NT2/D1 (cell line): ENCODE measurements at regions not wholly inside any gene's neighbourhood (a gene's known extent, or its start where the extent isn't known, plus 50 kb on each side); places are given as distances from the start of the nearest gene placed in this dataset.

ENCODE experiments used
- DNase-seq: peaks from one replicate; pipeline ENCODE4 v3.0.0-alpha.2; 2011; ENCODE audit warnings: low read depth, low spot score
- H3K27me3 ChIP-seq: 2 replicates; pipeline ENCODE4 v1.6.0; 2011; ENCODE audit warnings: mild to moderate bottlenecking; ENCODE audit not compliant: insufficient read length, insufficient read depth
- H3K36me3 ChIP-seq: 2 replicates; pipeline ENCODE4 v1.6.1; 2011; ENCODE audit warnings: mild to moderate bottlenecking, low read length, mixed read lengths; ENCODE audit not compliant: insufficient read depth, insufficient read length
- H3K4me1 ChIP-seq: 2 replicates; pipeline ENCODE4 v1.5.1; 2011; ENCODE audit not compliant: insufficient read depth, insufficient read length
- H3K4me3 ChIP-seq: 2 replicates; pipeline ENCODE4 v1.5.1; 2011; ENCODE audit warnings: low read depth; ENCODE audit not compliant: insufficient read length
- H3K9ac ChIP-seq: 2 replicates; pipeline ENCODE4 v1.6.0; 2011; ENCODE audit warnings: low read depth; ENCODE audit not compliant: insufficient read length
- H3K9me3 ChIP-seq: 2 replicates; pipeline ENCODE4 v1.5.1; 2011; ENCODE audit warnings: mild to moderate bottlenecking, low read length; ENCODE audit not compliant: insufficient read depth
- SUZ12 ChIP-seq: IDR thresholded peaks from 2 replicates; pipeline ENCODE4 v1.6.1; 2011; ENCODE audit not compliant: insufficient read length, insufficient read depth; ENCODE audit errors: extremely low read depth
- YY1 ChIP-seq: IDR thresholded peaks from 2 replicates; pipeline ENCODE4 v1.6.1; 2011; ENCODE audit not compliant: insufficient read length, insufficient read depth
- ZNF274 ChIP-seq: IDR thresholded peaks from 2 replicates; pipeline ENCODE4 v1.6.1; 2011; ENCODE audit warnings: mild to moderate bottlenecking, low read depth, low read length

DNA sequence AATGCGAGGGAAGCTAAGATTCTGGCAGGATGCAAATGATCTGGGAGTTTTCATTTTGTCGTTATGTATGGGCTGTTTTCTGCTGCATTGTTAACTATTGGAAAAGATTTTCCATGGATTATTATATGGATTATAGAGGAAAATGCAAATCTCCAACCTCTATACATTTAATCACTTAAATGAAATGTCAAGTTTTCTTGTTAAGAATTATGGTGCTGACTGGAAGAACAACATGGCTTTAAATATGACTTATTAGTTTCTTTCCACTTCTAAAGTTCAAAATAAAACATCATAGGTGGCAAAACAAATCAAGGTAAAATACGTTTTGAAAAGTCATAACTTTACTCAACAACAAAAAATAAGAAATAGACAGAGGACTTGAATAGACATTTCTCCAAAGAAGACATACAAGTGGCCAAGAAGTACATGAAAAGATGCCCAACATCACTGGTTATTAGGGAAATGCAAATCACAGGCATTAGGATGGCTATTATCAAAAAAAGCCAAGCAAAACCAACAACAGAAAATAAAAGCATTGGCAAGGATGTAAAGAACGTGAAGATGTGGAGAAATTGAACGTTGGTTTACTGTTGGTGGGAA, 56.2 kb upstream of the CLDN5 start:
- no peak for DNase-seq
- H3K27me3 ChIP-seq: no peaks in the 10 kb centered on the region
- H3K4me1 ChIP-seq: peaks cover 12% of the 10 kb centered on the region
- H3K9ac ChIP-seq: no peak overlapping the region
- H3K36me3 ChIP-seq: no peaks in the 10 kb centered on the region
- TF ChIP-seq ZNF274 (no peak), SUZ12 (no peak), YY1 (no peak)
- no peaks in the 10 kb centered on the region for H3K9me3 ChIP-seq
- no peak overlapping the region for H3K4me3 ChIP-seq

DNA sequence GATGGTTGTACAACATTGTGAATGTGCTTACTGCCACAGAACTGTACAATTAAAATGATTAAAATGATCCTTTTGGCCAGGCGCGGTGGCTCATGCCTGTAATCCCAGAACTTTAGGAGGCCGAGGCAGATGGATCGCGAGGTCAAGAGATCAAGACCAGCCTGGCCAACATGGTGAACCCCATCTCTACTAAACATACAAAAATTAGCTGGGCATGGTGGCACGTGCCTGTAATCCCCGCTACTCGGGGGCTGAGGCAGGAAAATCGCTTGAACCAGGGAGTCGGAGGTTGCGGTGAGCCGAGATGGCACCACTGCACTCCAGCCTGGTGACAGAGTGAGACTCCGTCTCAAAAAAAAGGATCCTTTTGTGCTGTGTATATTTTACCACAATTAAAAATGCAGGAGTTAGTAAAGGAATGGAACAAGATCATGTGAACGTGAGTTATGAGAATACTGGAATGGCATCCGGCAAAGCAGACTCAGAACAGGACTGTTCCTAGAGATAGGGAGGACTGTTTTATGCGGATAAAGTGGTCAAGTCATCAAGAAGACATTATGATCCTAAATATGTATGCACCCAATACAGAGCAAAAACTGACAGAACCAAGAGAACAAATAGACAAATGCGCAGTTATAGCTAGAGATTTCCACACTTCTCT, 58.0 kb upstream of the CLDN5 start:
- no peak for DNase-seq
- no peaks in the 10 kb centered on the region for H3K9me3 ChIP-seq
- no peak overlapping the region for H3K9ac ChIP-seq
- TF ChIP-seq SUZ12 (no peak), YY1 (no peak)
- no peaks in the 10 kb centered on the region for H3K27me3 ChIP-seq
- peaks cover 9% of the 10 kb centered on the region for H3K4me1 ChIP-seq
- no peaks in the 10 kb centered on the region for H3K36me3 ChIP-seq
- no peak overlapping the region for H3K4me3 ChIP-seq

DNA sequence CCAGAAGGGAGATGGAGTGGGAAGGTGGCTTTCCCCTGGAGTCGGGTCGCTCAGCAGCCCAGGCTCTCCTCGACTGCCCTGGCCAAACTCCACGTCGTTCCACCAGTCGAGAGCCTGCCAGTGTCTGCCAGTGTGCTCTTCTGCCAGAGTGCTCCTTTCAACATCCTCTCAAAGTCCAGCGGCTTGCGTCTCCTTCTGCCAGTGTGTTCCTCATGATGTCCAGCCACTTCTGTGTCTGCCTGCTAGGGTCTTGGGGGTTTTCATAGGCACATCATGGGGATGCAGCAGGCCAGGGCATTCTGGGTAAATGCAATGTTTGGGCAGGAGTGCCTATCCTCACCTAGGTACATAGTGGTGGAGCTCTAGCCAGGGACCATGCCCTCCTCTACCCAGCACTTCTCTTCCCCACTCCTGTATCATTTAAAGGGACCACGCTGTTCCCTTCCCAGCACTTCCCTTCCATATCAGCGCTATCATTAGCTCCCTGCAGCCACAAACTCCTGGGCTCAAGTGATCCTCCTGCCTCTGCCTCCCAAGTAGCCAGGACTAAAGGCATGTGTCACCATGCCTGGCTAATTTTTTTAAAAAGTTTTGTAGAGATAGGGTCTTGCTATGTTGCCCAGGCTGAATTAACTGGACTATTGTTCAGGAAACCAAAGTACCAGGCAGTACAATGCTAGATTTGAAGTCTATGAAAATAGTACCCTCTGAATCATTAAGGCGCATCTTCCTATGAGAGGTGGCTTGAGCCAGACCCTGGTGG, 62.9 kb upstream of the CLDN5 start:
- no peak overlapping the region for H3K9ac ChIP-seq
- H3K27me3 ChIP-seq: no peaks in the 10 kb centered on the region

DNA sequence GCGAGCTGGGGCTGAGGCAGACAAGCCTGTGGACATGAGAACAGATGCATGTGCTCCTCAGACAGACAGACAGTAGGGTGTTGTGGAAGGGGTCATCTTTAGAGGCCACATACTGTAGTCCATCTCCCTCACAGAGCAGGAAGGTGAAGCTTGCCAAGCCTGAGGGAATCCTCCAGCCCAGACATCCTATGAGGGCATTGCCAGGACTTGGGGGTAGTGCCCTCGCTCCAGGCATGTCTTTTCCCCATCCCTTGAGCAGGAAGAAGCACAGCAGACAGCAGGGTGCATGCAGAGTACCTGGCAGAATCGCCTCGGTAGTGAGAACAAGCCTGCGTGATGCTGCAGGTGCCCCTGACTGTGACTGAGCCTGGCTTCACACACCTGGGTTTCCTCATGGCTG, 66.5 kb upstream of the CLDN5 start:
- Histone ChIP-seq H3K36me3 (no peaks in the 10 kb centered on the region), H3K4me3 (no peak overlapping the region), H3K9ac (no peak overlapping the region), H3K27me3 (no peaks in the 10 kb centered on the region), H3K4me1 (no peaks in the 10 kb centered on the region), H3K9me3 (no peaks in the 10 kb centered on the region)
- DNase-seq: no peak
- TF ChIP-seq SUZ12: no peak
- TF ChIP-seq YY1: no peak
- no peak for TF ChIP-seq ZNF274

More for the DNA sequence above, 62.9 kb upstream of the CLDN5 start:
- Histone ChIP-seq H3K36me3 (no peaks in the 10 kb centered on the region), H3K4me3 (no peak overlapping the region), H3K4me1 (no peaks in the 10 kb centered on the region), H3K9me3 (no peaks in the 10 kb centered on the region)
- DNase-seq: no peak
- TF ChIP-seq SUZ12: no peak
- no peak for TF ChIP-seq YY1
- TF ChIP-seq ZNF274: no peak

DNA sequence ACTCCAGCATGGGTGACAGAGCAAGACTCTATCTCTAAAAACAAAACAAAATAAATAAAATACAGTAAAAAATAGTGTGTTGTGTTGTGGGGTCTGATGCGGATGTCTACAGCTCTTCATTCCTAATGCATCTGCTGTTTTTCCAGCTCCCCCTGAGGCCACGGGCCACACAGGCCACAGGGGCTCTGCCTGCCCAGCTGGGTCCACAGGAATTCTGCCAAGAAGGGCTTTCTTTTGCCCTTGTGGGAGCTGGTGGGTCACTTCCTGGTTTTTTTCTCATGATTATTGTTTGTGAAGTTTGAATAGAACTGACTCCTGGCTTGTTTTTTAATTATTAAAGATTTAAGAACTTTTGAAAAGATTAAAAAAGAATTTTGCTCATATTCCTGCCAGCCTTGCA, 67.4 kb upstream of the CLDN5 start:
- Histone ChIP-seq H3K27me3 (no peaks in the 10 kb centered on the region), H3K36me3 (no peaks in the 10 kb centered on the region), H3K9ac (no peak overlapping the region), H3K4me3 (no peak overlapping the region), H3K4me1 (no peaks in the 10 kb centered on the region), H3K9me3 (no peaks in the 10 kb centered on the region)
- DNase-seq: no peak
- TF ChIP-seq ZNF274 (no peak), SUZ12 (no peak), YY1 (no peak)

DNA sequence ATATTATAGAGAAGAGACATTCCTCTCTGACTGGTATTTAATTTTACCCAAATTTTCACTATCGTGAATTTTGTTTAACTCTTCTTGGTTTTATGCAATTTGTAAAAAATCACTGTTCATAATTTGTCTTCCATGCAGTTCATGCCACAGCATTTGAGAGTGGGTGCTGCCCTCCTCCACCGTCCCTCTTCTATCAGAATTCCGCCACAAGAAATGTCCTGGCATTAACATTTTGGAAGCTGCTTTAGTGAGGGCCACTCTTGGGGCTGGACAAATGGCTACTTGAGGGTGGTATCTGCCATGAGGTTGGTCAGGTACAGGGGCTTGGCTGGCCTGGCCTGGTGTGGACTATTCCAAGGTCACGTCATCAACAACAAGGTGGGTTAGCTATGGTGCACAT, 68.3 kb upstream of the CLDN5 start:
- no peak for DNase-seq
- Histone ChIP-seq H3K36me3 (no peaks in the 10 kb centered on the region), H3K4me1 (peaks cover 4% of the 10 kb centered on the region), H3K27me3 (no peaks in the 10 kb centered on the region), H3K4me3 (no peak overlapping the region), H3K9me3 (no peaks in the 10 kb centered on the region), H3K9ac (no peak overlapping the region)
- TF ChIP-seq SUZ12: no peak
- TF ChIP-seq ZNF274: no peak
- no peak for TF ChIP-seq YY1

DNA sequence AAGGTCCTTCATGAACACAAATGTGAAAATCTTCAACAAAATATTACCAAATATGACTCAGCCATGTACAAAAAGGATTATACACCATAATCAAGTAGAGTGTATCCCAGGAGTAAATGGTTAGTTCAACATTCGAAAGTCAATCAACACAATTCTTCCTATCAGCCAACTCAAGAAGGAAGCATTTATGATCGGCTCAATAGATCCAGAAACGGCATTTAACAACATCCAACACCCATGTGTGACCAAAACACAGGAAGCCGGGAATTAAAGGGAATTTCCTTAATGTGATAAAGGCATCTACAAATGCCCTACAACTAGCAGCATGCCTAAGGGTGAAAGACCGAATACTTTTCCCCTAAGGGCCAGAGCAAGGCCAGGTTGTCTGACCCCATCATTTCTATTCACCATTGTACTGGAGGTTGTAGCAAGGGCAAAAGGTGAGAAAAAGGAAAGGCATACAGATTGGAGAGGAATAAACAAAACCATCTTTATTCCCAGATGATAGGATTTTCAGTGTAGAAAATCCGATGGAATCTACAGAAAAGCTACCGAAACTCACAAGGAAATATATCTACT, 69.9 kb upstream of the CLDN5 start:
- Histone ChIP-seq H3K9ac (no peak overlapping the region), H3K4me1 (peaks cover 11% of the 10 kb centered on the region), H3K9me3 (no peaks in the 10 kb centered on the region), H3K27me3 (no peaks in the 10 kb centered on the region), H3K4me3 (no peak overlapping the region), H3K36me3 (no peaks in the 10 kb centered on the region)
- DNase-seq: no peak
- no peak for TF ChIP-seq ZNF274
- no peak for TF ChIP-seq SUZ12
- no peak for TF ChIP-seq YY1
